Mucosa of descending colon (tissue), 3 donors: ENCODE measurements at regions not wholly inside any gene's neighbourhood (a gene's known extent, or its start where the extent isn't known, plus 50 kb on each side); places are given as distances from the start of the nearest gene placed in this dataset.

Source experiments
- ATAC-seq: fragments of 200-7000 bp; cut with Tn5 transposase; one replicate; pipeline ENCODE4 v1.9.1; 2020; ENCODE audit warnings: mild to moderate bottlenecking, moderate library complexity
- DNase-seq, 3 donors: peaks; one replicate each; pipeline ENCODE4 v3.0.0-alpha.2; 2020
- H3K36me3 ChIP-seq: fragments of 200-600 bp; one replicate; pipeline ENCODE4 v1.8.0; 2021; ENCODE audit warnings: low read depth, mild to moderate bottlenecking
- H3K4me1 ChIP-seq: fragments of 200-600 bp; one replicate; pipeline ENCODE4 v1.8.0; 2021; ENCODE audit warnings: low read depth, mild to moderate bottlenecking
- H3K4me3 ChIP-seq: fragments of 200-600 bp; one replicate; pipeline ENCODE4 v1.8.0; 2021; ENCODE audit warnings: mild to moderate bottlenecking
- H3K9me3 ChIP-seq: fragments of 200-600 bp; one replicate; pipeline ENCODE4 v1.8.0; 2021; ENCODE audit warnings: mild to moderate bottlenecking
- CTCF ChIP-seq: fragments of 200-600 bp; IDR thresholded peaks from one replicate; pipeline ENCODE4 v1.8.0; 2022; ENCODE audit warnings: antibody characterized with exemption, mild to moderate bottlenecking
- intact Hi-C, 2 donors: fragments of 100-400 bp; cut with DNase I in 1 of 2; cut with micrococcal nuclease in 1 of 2; formaldehyde crosslinking; loops; one replicate each; pipeline versions ENCODE4 v1.11.0 to v1.11.1; 2022; cut with DNase I, micrococcal nuclease
- donor health status: DM: no; HTN: no; CAD: no; lungs with moderate emphysema.
- donor health status: DM: no; HTN: no; CAD: no.
- donor health status: DM: no; HTN: yes; CAD: no.

GRCh38 chr6:165808021-165808420, 145.0 kb upstream of the PDE10A start:
- H3K36me3 ChIP-seq = no peaks in the 10 kb centered on the region
- no peaks in the 10 kb centered on the region for H3K9me3 ChIP-seq
- ATAC-seq (no peak), DNase-seq (no peak)
- H3K4me3 ChIP-seq = no peak overlapping the region
- TF ChIP-seq CTCF = no peak
- H3K4me1 ChIP-seq = no peaks in the 10 kb centered on the region
- intact Hi-C loops = no loop called here

- H3K9me3 ChIP-seq = no peaks in the 10 kb centered on the region
- no peak for DNase-seq
- intact Hi-C loops = no loop called here
- no peak overlapping the region for H3K4me3 ChIP-seq
- H3K36me3 ChIP-seq = no peaks in the 10 kb centered on the region
- H3K4me1 ChIP-seq = no peaks in the 10 kb centered on the region
- ATAC-seq = no peak
- no peak for TF ChIP-seq CTCF
These were observed 144.4 kb upstream of the PDE10A start for GRCh38 chr6:165807249-165807960.

GRCh38 chr6:165806126-165806810, 143.2 kb upstream of the PDE10A start:
- H3K9me3 ChIP-seq = no peaks in the 10 kb centered on the region
- intact Hi-C loops = no loop called here
- no peaks in the 10 kb centered on the region for H3K4me1 ChIP-seq
- no peak for TF ChIP-seq CTCF
- no peaks in the 10 kb centered on the region for H3K36me3 ChIP-seq
- ATAC-seq = no peak
- H3K4me3 ChIP-seq = no peak overlapping the region
- DNase-seq = no peak

- no peak overlapping the region for H3K4me3 ChIP-seq
- ATAC-seq = no peak
- intact Hi-C loops = no loop called here
These were observed 142.6 kb upstream of the PDE10A start for GRCh38 chr6:165805636-165806035.

GRCh38 chr6:165805067-165805555, 142.1 kb upstream of the PDE10A start:
- no peak for DNase-seq
- intact Hi-C loops = no loop called here
- no peak for TF ChIP-seq CTCF
- H3K9me3 ChIP-seq = no peaks in the 10 kb centered on the region
- no peak for ATAC-seq
- H3K4me1 ChIP-seq = no peaks in the 10 kb centered on the region
- H3K36me3 ChIP-seq = no peaks in the 10 kb centered on the region
- H3K4me3 ChIP-seq = no peak overlapping the region

More at GRCh38 chr6:165805636-165806035, 142.6 kb upstream of the PDE10A start:
- no peaks in the 10 kb centered on the region for H3K4me1 ChIP-seq
- H3K9me3 ChIP-seq = no peaks in the 10 kb centered on the region
- no peaks in the 10 kb centered on the region for H3K36me3 ChIP-seq
- no peak for TF ChIP-seq CTCF
- DNase-seq = no peak
